T-helper 2 cell treated with Interferon-gamma antibody and Interleukin-4, amounts not matched to agents 5 μg/mL and 100 μg/mL, for 36 hours (primary cell): ENCODE measurements at regions not wholly inside any gene's neighbourhood (a gene's known extent, or its start where the extent isn't known, plus 50 kb on each side); places are given as distances from the start of the nearest gene placed in this dataset.

Source experiments
- DNase-seq: peaks from one replicate; pipeline ENCODE4 v3.0.0; 2021; ENCODE audit warnings: low spot score
- H3K27ac Mint-ChIP-seq: one replicate; pipeline ENCODE4 v1.8.0; 2021; ENCODE audit warnings: mild to moderate bottlenecking, mixed read lengths
- H3K27me3 Mint-ChIP-seq: one replicate; pipeline ENCODE4 v1.8.0; 2021; ENCODE audit warnings: low read depth, mixed read lengths
- H3K36me3 Mint-ChIP-seq: one replicate; pipeline ENCODE4 v1.8.0; 2021; ENCODE audit warnings: low read depth, mixed read lengths
- H3K4me1 Mint-ChIP-seq: one replicate; pipeline ENCODE4 v1.8.0; 2021; ENCODE audit warnings: low read depth, mixed read lengths
- H3K4me3 Mint-ChIP-seq: one replicate; pipeline ENCODE4 v1.8.0; 2022; ENCODE audit warnings: mild to moderate bottlenecking, moderate library complexity, mixed read lengths
- H3K9me3 Mint-ChIP-seq: one replicate; pipeline ENCODE4 v1.8.0; 2021; ENCODE audit warnings: mixed read lengths

GRCh38 chr5:4725594-4725993, 414.5 kb upstream of the ADAMTS16 start:
- Mint-ChIP-seq H3K9me3 (peaks cover 26% of the 10 kb centered on the region), H3K27me3 (no peaks in the 10 kb centered on the region), H3K4me1 (no peaks in the 10 kb centered on the region), H3K4me3 (no peak overlapping the region), H3K36me3 (no peaks in the 10 kb centered on the region), H3K27ac (no peak overlapping the region)
- DNase-seq: no peak

GRCh38 chr5:4730279-4730678, 409.9 kb upstream of the ADAMTS16 start:
- no peaks in the 10 kb centered on the region for H3K36me3 Mint-ChIP-seq
- no peak overlapping the region for H3K27ac Mint-ChIP-seq
- H3K27me3 Mint-ChIP-seq: no peaks in the 10 kb centered on the region
- no peak overlapping the region for H3K4me3 Mint-ChIP-seq
- DNase-seq: no peak
- H3K4me1 Mint-ChIP-seq: no peaks in the 10 kb centered on the region
- H3K9me3 Mint-ChIP-seq: peaks cover 31% of the 10 kb centered on the region

- no peaks in the 10 kb centered on the region for H3K27me3 Mint-ChIP-seq
- H3K9me3 Mint-ChIP-seq: peaks cover 41% of the 10 kb centered on the region
- H3K4me1 Mint-ChIP-seq: no peaks in the 10 kb centered on the region
- no peak for DNase-seq
- H3K4me3 Mint-ChIP-seq: no peak overlapping the region
- no peaks in the 10 kb centered on the region for H3K36me3 Mint-ChIP-seq
- no peak overlapping the region for H3K27ac Mint-ChIP-seq
Observed at GRCh38 chr5:4734348-4734747, 405.8 kb upstream of the ADAMTS16 start.

GRCh38 chr5:4735261-4735660, 404.9 kb upstream of the ADAMTS16 start:
- H3K4me1 Mint-ChIP-seq: no peaks in the 10 kb centered on the region
- peaks cover 39% of the 10 kb centered on the region for H3K9me3 Mint-ChIP-seq
- H3K36me3 Mint-ChIP-seq: no peaks in the 10 kb centered on the region
- no peak for DNase-seq
- H3K27ac Mint-ChIP-seq: no peak overlapping the region
- no peak overlapping the region for H3K4me3 Mint-ChIP-seq
- H3K27me3 Mint-ChIP-seq: no peaks in the 10 kb centered on the region

GRCh38 chr5:4737868-4738267, 402.3 kb upstream of the ADAMTS16 start:
- H3K9me3 Mint-ChIP-seq: peaks cover 50% of the 10 kb centered on the region
- H3K4me1 Mint-ChIP-seq: no peaks in the 10 kb centered on the region
- H3K27me3 Mint-ChIP-seq: no peaks in the 10 kb centered on the region
- H3K4me3 Mint-ChIP-seq: no peak overlapping the region
- DNase-seq: no peak
- no peaks in the 10 kb centered on the region for H3K36me3 Mint-ChIP-seq
- no peak overlapping the region for H3K27ac Mint-ChIP-seq

- H3K36me3 Mint-ChIP-seq: no peaks in the 10 kb centered on the region
Observed at GRCh38 chr5:4738298-4738697, 401.8 kb upstream of the ADAMTS16 start.

GRCh38 chr5:4740156-4740555, 400.0 kb upstream of the ADAMTS16 start:
- DNase-seq: no peak
- Mint-ChIP-seq H3K27me3 (no peaks in the 10 kb centered on the region), H3K27ac (no peak overlapping the region), H3K4me3 (no peak overlapping the region), H3K4me1 (no peaks in the 10 kb centered on the region), H3K9me3 (peaks cover 44% of the 10 kb centered on the region), H3K36me3 (no peaks in the 10 kb centered on the region)

More at GRCh38 chr5:4738298-4738697, 401.8 kb upstream of the ADAMTS16 start:
- Mint-ChIP-seq H3K9me3 (peaks cover 53% of the 10 kb centered on the region), H3K27me3 (no peaks in the 10 kb centered on the region), H3K27ac (no peak overlapping the region), H3K4me1 (no peaks in the 10 kb centered on the region), H3K4me3 (no peak overlapping the region)
- DNase-seq: no peak

GRCh38 chr5:4758550-4758949, 381.6 kb upstream of the ADAMTS16 start:
- DNase-seq: no peak
- Mint-ChIP-seq H3K4me1 (no peaks in the 10 kb centered on the region), H3K27ac (no peak overlapping the region), H3K27me3 (no peaks in the 10 kb centered on the region), H3K36me3 (no peaks in the 10 kb centered on the region), H3K9me3 (peaks cover 23% of the 10 kb centered on the region), H3K4me3 (no peak overlapping the region)

GRCh38 chr5:4758996-4759395, 381.1 kb upstream of the ADAMTS16 start:
- H3K4me3 Mint-ChIP-seq: no peak overlapping the region
- no peaks in the 10 kb centered on the region for H3K36me3 Mint-ChIP-seq
- no peak overlapping the region for H3K27ac Mint-ChIP-seq
- no peaks in the 10 kb centered on the region for H3K27me3 Mint-ChIP-seq
- H3K4me1 Mint-ChIP-seq: no peaks in the 10 kb centered on the region
- H3K9me3 Mint-ChIP-seq: peaks cover 21% of the 10 kb centered on the region
- no peak for DNase-seq

GRCh38 chr5:4762316-4762715, 377.8 kb upstream of the ADAMTS16 start:
- Mint-ChIP-seq H3K9me3 (peaks cover 26% of the 10 kb centered on the region), H3K36me3 (no peaks in the 10 kb centered on the region)

GRCh38 chr5:4765411-4765810, 374.7 kb upstream of the ADAMTS16 start:
- Mint-ChIP-seq H3K36me3 (no peaks in the 10 kb centered on the region), H3K4me3 (no peak overlapping the region), H3K9me3 (peaks cover 30% of the 10 kb centered on the region), H3K27me3 (no peaks in the 10 kb centered on the region), H3K27ac (no peak overlapping the region), H3K4me1 (no peaks in the 10 kb centered on the region)
- no peak for DNase-seq

More at GRCh38 chr5:4762316-4762715, 377.8 kb upstream of the ADAMTS16 start:
- DNase-seq: no peak
- H3K27ac Mint-ChIP-seq: no peak overlapping the region
- H3K27me3 Mint-ChIP-seq: no peaks in the 10 kb centered on the region
- H3K4me1 Mint-ChIP-seq: no peaks in the 10 kb centered on the region
- H3K4me3 Mint-ChIP-seq: no peak overlapping the region

- Mint-ChIP-seq H3K4me3 (no peak overlapping the region), H3K9me3 (peaks cover 37% of the 10 kb centered on the region)
Observed at GRCh38 chr5:4766101-4766500, 374.0 kb upstream of the ADAMTS16 start.

GRCh38 chr5:4772591-4772990, 367.5 kb upstream of the ADAMTS16 start:
- Mint-ChIP-seq H3K27ac (no peak overlapping the region), H3K36me3 (no peaks in the 10 kb centered on the region), H3K9me3 (peaks cover 40% of the 10 kb centered on the region), H3K4me3 (no peak overlapping the region), H3K4me1 (no peaks in the 10 kb centered on the region), H3K27me3 (no peaks in the 10 kb centered on the region)
- no peak for DNase-seq

More at GRCh38 chr5:4766101-4766500, 374.0 kb upstream of the ADAMTS16 start:
- no peak for DNase-seq
- Mint-ChIP-seq H3K27me3 (no peaks in the 10 kb centered on the region), H3K4me1 (no peaks in the 10 kb centered on the region), H3K27ac (no peak overlapping the region), H3K36me3 (no peaks in the 10 kb centered on the region)

- Mint-ChIP-seq H3K9me3 (peaks cover 39% of the 10 kb centered on the region), H3K4me3 (no peak overlapping the region), H3K36me3 (no peaks in the 10 kb centered on the region), H3K27me3 (no peaks in the 10 kb centered on the region), H3K27ac (no peak overlapping the region), H3K4me1 (no peaks in the 10 kb centered on the region)
- no peak for DNase-seq
Observed at GRCh38 chr5:4773827-4774317, 366.3 kb upstream of the ADAMTS16 start.

GRCh38 chr5:4777435-4777834, 362.7 kb upstream of the ADAMTS16 start:
- Mint-ChIP-seq H3K27ac (no peak overlapping the region), H3K9me3 (peaks cover 37% of the 10 kb centered on the region)

More at GRCh38 chr5:4777435-4777834, 362.7 kb upstream of the ADAMTS16 start:
- no peaks in the 10 kb centered on the region for H3K4me1 Mint-ChIP-seq
- DNase-seq: no peak
- H3K36me3 Mint-ChIP-seq: no peaks in the 10 kb centered on the region
- no peaks in the 10 kb centered on the region for H3K27me3 Mint-ChIP-seq
- no peak overlapping the region for H3K4me3 Mint-ChIP-seq
